GM12891 (cell line): ENCODE measurements at regions not wholly inside any gene's neighbourhood (a gene's known extent, or its start where the extent isn't known, plus 50 kb on each side); places are given as distances from the start of the nearest gene placed in this dataset.

Experiments
- PAX5 ChIP-seq: IDR thresholded peaks from 2 replicates; pipeline ENCODE4 v1.6.1; 2011; ENCODE audit warnings: low read length, moderate library complexity, mild to moderate bottlenecking; ENCODE audit not compliant: insufficient read depth, severe bottlenecking
- POLR2A ChIP-seq: IDR thresholded peaks from 2 replicates; pipeline ENCODE4 v1.6.1; 2011; ENCODE audit warnings: low read depth, low read length, control low read depth
- POLR2AphosphoS5 ChIP-seq: IDR thresholded peaks from 2 replicates; pipeline ENCODE4 v1.6.1; 2011; ENCODE audit warnings: low read depth, low read length, control low read depth
- SPI1 ChIP-seq: IDR thresholded peaks from 2 replicates; pipeline ENCODE4 v1.6.1; 2011; ENCODE audit warnings: low read depth, low read length, control low read depth
- TAF1 ChIP-seq: IDR thresholded peaks from 2 replicates; pipeline ENCODE4 v1.6.1; 2011; ENCODE audit warnings: low read depth, low read length, control low read depth

DNA sequence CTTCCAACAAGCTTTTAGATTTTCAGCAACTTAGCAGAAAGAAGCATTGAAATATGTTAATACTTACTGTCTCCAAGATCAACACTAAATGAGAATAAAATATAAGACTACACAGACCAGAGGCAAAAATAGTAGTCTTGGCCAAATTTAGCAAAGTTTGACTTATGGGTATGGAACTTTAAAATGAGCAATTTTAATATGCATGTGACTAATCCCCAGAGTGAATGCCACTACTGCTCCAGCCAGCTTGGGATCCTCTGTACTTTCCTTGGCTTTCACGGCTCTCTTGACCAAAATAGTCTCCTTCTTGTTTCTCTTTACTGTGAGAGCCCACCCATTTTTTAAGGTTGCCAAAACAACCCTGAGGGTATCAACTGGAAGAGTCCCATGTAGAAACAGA is 148.0 kb upstream of the GRIA1 start:
- TF ChIP-seq POLR2A (no peak), TAF1 (no peak), PAX5 (no peak), SPI1 (no peak), POLR2AphosphoS5 (no peak)
